Esophagus squamous epithelium (tissue), 5 donors: ENCODE measurements at regions not wholly inside any gene's neighbourhood (a gene's known extent, or its start where the extent isn't known, plus 50 kb on each side); places are given as distances from the start of the nearest gene placed in this dataset.
A peak's percentile ranks its signal among the peaks of the same experiment; 100 is the strongest.

ENCODE experiments used
- DNase-seq: peaks from one replicate; lab custom pipeline; 2025; lab: John Stamatoyannopoulos, UW
- H3K27ac ChIP-seq, 4 donors: fragments of 200-600 bp; sonication (generic); one replicate each; pipeline ENCODE4 v1.5.1; 2016 to 2019; ENCODE audit warnings: mild to moderate bottlenecking in 1 of 4
- H3K27me3 ChIP-seq, 4 donors: fragments of 200-600 bp; sonication (generic); 1 replicate in 3 of 4; 2 replicates in 1 of 4; pipeline versions ENCODE4 v1.5.1 to v1.6.0; 2017 to 2021; ENCODE audit warnings: antibody characterized with exemption in 1 of 4
- H3K36me3 ChIP-seq, 3 donors: fragments of 200-600 bp; sonication (generic); one replicate each; pipeline ENCODE4 v1.5.1; 2016 to 2019
- H3K4me1 ChIP-seq, 3 donors: fragments of 200-600 bp; sonication (generic); one replicate each; pipeline ENCODE4 v1.5.1; 2017 to 2019
- H3K4me3 ChIP-seq, 4 donors: fragments of 200-600 bp; sonication (generic); 1 replicate in 3 of 4; 2 replicates in 1 of 4; pipeline ENCODE4 v1.5.1; 2016 to 2019; ENCODE audit warnings: mild to moderate bottlenecking in 2 of 4, moderate library complexity in 1 of 4
- H3K9me3 ChIP-seq, 3 donors: fragments of 200-600 bp; sonication (generic); one replicate each; pipeline ENCODE4 v1.5.1; 2016 to 2019
- CTCF ChIP-seq, 6 experiments: fragments of 450-650 bp in 4 of 6; fragments of 200-600 bp in 2 of 6; sonication (generic) in 2 of 6; IDR thresholded peaks; one replicate each; pipeline ENCODE4 v1.5.1; 2016 to 2019; ENCODE audit warnings: antibody characterized with exemption in 6 of 6, mild to moderate bottlenecking in 4 of 6, moderate library complexity in 4 of 6
- POLR2A ChIP-seq, 4 donors: fragments of 450-650 bp; IDR thresholded peaks; one replicate each; pipeline ENCODE4 v1.6.1; 2017; ENCODE audit warnings: antibody characterized with exemption in 4 of 4, mild to moderate bottlenecking in 4 of 4, moderate library complexity in 3 of 4
- WGBS, 2 donors: methylation state at CpG; one replicate each; pipeline ENCODE4 v1.1.5; 2018; 5-methylcytosine and 5-hydroxymethylcytosine counted together
- intact Hi-C: fragments of 100-400 bp; cut with DNase I; formaldehyde crosslinking; loops from one replicate; pipeline ENCODE4 v1.15.0; 2022
- donor health status: DM: yes; HTN: yes; CAD: no.

DNA sequence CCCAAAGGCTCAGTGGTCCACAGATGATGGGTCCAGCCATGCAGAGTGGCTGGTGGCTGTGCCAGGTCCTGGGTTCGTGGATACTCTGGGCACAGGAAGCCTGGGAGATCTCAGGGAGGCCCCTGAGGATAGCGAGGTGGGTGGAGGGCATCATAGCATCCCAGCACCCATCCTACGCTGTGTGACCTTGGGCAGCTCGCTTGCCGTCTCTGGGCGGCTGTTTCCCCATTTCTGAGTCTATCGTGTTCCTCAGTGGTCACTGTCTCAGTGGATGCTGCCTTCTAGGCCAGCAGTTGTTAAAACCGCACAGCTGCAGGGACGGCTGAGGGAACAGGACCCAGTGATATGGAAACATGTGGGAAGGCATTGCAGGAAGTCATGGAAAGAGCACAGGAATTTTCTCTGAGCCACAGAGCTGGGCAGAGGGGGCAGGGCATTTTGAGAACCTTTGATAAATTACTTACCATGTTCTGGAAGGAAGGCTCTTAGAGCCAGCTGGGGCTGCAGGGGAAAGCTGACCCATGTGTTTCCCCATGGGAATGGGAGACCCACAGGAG lies 86.4 kb upstream of the COL5A1 start:
- H3K27me3 ChIP-seq = peaks cover 0 to 47% (median 2%) of the 10 kb centered on the region in 4 donors
- no peak for DNase-seq
- TF ChIP-seq CTCF (IDR thresholded peaks at IDR 0.05) (no peak), POLR2A (IDR thresholded peaks at IDR 0.05) (no peak)
- no peaks in the 10 kb centered on the region for H3K36me3 ChIP-seq
- intact Hi-C loops = no loop called here
- 70 to 85% methylated on average over 2 to 8 of the region's 9 CpGs for WGBS, 2 donors
- H3K27ac ChIP-seq = peak overlapping the region in 1 of 4 donors; percentile 18
- H3K4me1 ChIP-seq = peaks cover 6 to 31% (median 14%) of the 10 kb centered on the region in 3 donors
- H3K4me3 ChIP-seq = no peak overlapping the region
- H3K9me3 ChIP-seq = no peaks in the 10 kb centered on the region

DNA sequence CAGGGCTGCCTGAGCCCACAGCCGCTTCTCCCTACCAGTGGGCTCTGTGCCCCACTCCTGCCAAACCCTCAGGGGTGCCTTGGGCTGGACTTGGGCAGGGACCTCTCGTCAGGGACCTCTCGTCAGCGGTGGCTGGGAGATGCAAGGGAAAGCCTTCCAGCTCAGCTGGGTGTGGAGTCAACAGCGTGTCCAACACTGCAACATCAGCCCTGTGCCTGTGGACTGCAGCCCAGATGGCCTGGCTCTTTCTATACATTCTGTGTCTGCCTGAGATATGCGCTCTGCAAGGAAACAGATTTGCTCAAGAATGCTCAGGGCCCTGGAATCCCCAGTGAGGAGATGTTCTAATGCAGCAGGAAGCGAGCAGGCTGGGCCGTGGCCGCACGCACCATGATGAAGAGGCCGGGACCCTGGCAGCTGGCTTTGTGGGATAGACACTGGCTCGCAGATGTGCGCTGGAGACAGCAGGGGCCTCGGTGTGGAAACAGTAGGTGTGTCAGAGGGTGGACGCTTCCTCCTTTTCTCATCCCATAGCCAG lies 85.0 kb upstream of the COL5A1 start:
- peaks cover 6 to 31% (median 14%) of the 10 kb centered on the region in 3 donors for H3K4me1 ChIP-seq
- WGBS, 2 donors = 61 to 90% methylated on average over 10 to 12 of the region's 15 CpGs
- TF ChIP-seq POLR2A (IDR thresholded peaks at IDR 0.05) (no peak), CTCF (IDR thresholded peaks at IDR 0.05) (no peak)
- H3K27ac ChIP-seq = no peak overlapping the region
- H3K9me3 ChIP-seq = no peaks in the 10 kb centered on the region
- H3K4me3 ChIP-seq = no peak overlapping the region
- no peaks in the 10 kb centered on the region for H3K36me3 ChIP-seq
- no peak for DNase-seq
- intact Hi-C loops = no loop called here
- peaks cover 0 to 34% (median under 1%) of the 10 kb centered on the region in 4 donors for H3K27me3 ChIP-seq

- 65 to 93% methylated on average over 6 to 17 of the region's 18 CpGs for WGBS, 2 donors
- H3K4me1 ChIP-seq = peaks cover 2 to 24% (median 11%) of the 10 kb centered on the region in 3 donors
- peaks cover 0 to 27% (median 0%) of the 10 kb centered on the region in 4 donors for H3K27me3 ChIP-seq
- no peaks in the 10 kb centered on the region for H3K36me3 ChIP-seq
- TF ChIP-seq CTCF (IDR thresholded peaks at IDR 0.05) = no peak
- no peak for TF ChIP-seq POLR2A (IDR thresholded peaks at IDR 0.05)
- H3K9me3 ChIP-seq = no peaks in the 10 kb centered on the region
- H3K4me3 ChIP-seq = no peak overlapping the region
- intact Hi-C loops = no loop called here
- DNase-seq = no peak
- no peak overlapping the region for H3K27ac ChIP-seq
These were observed 84.3 kb upstream of the COL5A1 start for GRCh38 chr9:134557331-134557730.

GRCh38 chr9:134558124-134558905 lies 83.3 kb upstream of the COL5A1 start:
- Histone ChIP-seq H3K9me3 (no peaks in the 10 kb centered on the region), H3K27me3 (peaks cover 0 to 17% (median 0%) of the 10 kb centered on the region in 4 donors), H3K4me1 (peaks cover 0 to 14% (median 3%) of the 10 kb centered on the region in 3 donors), H3K27ac (no peak overlapping the region), H3K4me3 (no peak overlapping the region), H3K36me3 (no peaks in the 10 kb centered on the region)
- DNase-seq = no peak
- 83 to 87% methylated on average over 11 to 19 of the region's 19 CpGs for WGBS, 2 donors
- intact Hi-C loops = no loop called here
- no peak for TF ChIP-seq POLR2A (IDR thresholded peaks at IDR 0.05)
- no peak for TF ChIP-seq CTCF (IDR thresholded peaks at IDR 0.05)

DNA sequence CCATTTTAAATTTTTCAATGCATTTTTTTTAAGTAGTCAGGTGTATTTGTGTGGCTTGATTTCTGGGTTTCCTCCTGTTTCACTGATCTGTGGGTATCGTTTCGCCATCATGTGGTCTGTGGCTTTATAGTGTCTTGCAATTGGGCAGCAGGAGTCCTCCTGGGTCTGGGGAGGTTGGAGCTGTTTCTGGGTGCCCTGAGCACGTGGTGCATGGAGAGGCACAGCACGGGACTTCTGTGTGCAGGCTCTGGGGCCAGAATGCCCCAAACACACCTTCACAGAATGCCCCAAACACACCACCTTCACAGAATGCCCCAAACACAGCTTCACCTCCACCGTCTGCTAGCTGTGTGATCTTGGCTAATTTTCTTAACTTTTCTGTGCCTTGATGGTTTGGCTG lies 82.6 kb upstream of the COL5A1 start:
- no peak overlapping the region for H3K27ac ChIP-seq
- peaks cover 0 to 7% (median 0%) of the 10 kb centered on the region in 3 donors for H3K4me1 ChIP-seq
- H3K4me3 ChIP-seq = no peak overlapping the region
- H3K9me3 ChIP-seq = no peaks in the 10 kb centered on the region
- DNase-seq = no peak
- no peaks in the 10 kb centered on the region for H3K36me3 ChIP-seq
- TF ChIP-seq CTCF (IDR thresholded peaks at IDR 0.05) (no peak), POLR2A (IDR thresholded peaks at IDR 0.05) (no peak)
- intact Hi-C loops = no loop called here
- 51 to 69% methylated on average over 3 to 4 of the region's 5 CpGs for WGBS, 2 donors
- peaks cover 0 to 10% (median 0%) of the 10 kb centered on the region in 4 donors for H3K27me3 ChIP-seq
